Middle frontal gyrus (tissue), 1 donor: ENCODE measurements at regions not wholly inside any gene's neighbourhood (a gene's known extent, or its start where the extent isn't known, plus 50 kb on each side); places are given as distances from the start of the nearest gene placed in this dataset.
"Not testable (repeated sequence)": the region's sequence is repeated elsewhere in the genome, so short reads cannot be mapped to it uniquely, and the experiment has no call there.

Experiments used
- DNase-seq: peaks from one replicate; pipeline ENCODE4 v3.0.0-alpha.2; 2015; ENCODE audit warnings: low spot score; ENCODE audit errors: extremely low spot score

GRCh38 chr13:90027409-90027808 is 1320.1 kb upstream of the MIR17HG start:
- DNase-seq = no peak

GRCh38 chr13:90032313-90032712 is 1315.2 kb upstream of the MIR17HG start:
- DNase-seq = no peak

GRCh38 chr13:90032841-90033493 is 1314.5 kb upstream of the MIR17HG start:
- DNase-seq = no peak

GRCh38 chr13:90039516-90039915 is 1308.0 kb upstream of the MIR17HG start:
- no peak for DNase-seq

DNA sequence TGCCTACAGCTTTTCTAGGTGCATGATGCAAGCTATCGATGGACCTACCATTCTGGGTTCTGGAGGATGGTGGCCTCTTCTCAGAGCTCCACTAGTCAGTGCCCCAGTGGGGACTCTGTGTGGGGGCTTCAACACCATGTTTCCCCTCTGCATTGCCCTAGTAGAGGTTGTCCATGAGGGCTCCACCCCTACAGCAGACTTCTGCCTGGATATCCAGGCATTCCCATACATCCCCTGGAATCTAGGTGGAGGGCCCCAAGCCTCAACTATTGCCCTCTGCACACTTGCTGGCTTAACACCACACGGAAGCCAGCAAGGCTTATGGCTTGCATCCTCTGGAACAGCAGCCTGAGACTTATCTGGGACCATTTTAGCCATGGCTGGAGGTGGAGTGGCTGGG is 1299.9 kb upstream of the MIR17HG start:
- DNase-seq = no peak

DNA sequence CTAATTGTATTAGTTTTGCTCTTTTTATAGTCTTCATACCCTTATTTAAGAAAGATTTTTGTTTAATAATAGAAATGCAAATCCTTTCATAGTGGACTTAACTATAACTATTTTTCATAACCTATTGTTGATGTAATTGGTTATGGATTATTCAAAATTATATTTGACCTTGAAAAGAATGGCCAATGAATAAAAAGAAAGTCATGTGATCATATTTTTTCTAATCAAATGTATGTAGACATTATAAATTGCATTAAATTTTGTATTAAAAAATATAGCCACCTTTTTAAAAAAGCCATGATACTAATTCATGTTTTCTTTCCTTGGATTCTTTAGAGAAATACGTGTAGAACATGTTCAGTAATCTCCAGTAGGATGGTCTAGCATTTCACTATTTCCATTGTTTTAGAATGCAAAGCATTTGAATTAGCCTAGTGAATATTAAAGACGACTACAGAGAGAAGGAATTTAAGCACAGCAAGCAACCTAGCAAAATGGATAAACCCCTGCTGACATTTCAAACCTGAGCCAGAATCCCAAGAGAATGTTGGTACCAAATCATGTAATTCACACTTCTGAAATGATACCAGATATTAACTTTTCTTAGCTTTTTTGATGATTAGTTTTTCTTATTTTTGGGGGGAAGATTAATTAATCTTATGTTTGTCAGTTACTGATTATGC is 1297.4 kb upstream of the MIR17HG start:
- no peak for DNase-seq

GRCh38 chr13:90055121-90055520 is 1292.4 kb upstream of the MIR17HG start:
- no peak for DNase-seq

GRCh38 chr13:90055760-90056159 is 1291.7 kb upstream of the MIR17HG start:
- no peak for DNase-seq

DNA sequence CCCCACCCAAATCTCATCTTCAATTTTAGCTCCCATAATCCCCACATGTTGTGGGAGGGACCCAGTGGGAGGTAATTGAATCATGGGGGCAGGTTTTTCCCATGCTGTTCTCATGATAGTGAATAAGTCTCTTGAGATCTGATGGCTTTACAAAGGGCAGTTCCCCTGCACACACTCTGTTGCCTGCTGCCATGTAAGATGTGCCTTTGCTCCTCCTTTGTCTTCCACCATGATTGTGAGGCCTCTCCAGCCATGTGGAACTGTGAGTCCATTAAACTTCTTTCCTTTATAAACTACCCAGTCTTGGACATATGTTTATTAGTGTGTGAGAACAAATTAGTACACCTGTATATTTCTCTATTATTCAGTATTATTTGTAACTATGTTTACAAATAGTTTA is 1283.3 kb upstream of the MIR17HG start:
- DNase-seq = not testable (repeated sequence)

- DNase-seq = no peak
Observed at GRCh38 chr13:90068658-90069057, 1278.8 kb upstream of the MIR17HG start.

- no peak for DNase-seq
Observed at GRCh38 chr13:90070362-90070761, 1277.1 kb upstream of the MIR17HG start.

GRCh38 chr13:90070837-90071525 is 1276.5 kb upstream of the MIR17HG start:
- DNase-seq = no peak

GRCh38 chr13:90084684-90085290 is 1262.7 kb upstream of the MIR17HG start:
- no peak for DNase-seq

DNA sequence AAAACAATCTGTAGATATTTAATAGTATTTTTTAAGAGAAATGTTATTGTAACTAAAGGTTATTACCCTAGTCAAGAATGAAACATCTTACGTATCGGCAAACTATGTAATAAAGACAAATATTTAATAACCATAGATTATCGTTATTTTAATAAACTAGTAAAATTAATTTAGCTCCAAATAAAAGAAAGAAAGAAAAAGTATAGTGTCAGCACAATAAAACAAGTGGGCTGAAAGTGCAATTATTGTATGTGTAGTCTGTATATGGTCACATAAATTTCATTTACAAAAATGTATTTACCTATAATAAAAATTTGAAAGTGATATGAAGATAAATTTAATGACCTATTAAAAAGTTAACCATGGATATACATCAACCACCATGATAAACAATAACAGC is 1258.4 kb upstream of the MIR17HG start:
- DNase-seq = no peak

GRCh38 chr13:90091611-90092010 is 1255.9 kb upstream of the MIR17HG start:
- DNase-seq = no peak

DNA sequence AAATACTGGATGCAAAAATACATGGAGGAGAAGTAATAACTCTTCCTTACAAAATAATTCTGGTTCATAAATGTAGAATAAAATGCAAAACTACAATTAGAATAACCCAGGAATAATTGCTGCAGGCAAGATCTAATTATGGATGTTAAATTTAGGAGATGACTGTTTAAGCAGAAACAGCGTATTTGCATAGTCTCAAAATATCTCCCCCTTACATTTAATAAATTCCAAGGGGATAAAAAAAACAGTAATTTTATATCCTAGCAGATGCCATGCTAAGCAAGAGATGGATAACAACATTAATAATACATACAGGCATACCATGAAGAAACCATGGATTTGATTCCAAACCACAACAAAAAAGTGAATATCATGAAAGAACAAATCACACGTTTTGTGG is 1253.1 kb upstream of the MIR17HG start:
- DNase-seq = no peak

DNA sequence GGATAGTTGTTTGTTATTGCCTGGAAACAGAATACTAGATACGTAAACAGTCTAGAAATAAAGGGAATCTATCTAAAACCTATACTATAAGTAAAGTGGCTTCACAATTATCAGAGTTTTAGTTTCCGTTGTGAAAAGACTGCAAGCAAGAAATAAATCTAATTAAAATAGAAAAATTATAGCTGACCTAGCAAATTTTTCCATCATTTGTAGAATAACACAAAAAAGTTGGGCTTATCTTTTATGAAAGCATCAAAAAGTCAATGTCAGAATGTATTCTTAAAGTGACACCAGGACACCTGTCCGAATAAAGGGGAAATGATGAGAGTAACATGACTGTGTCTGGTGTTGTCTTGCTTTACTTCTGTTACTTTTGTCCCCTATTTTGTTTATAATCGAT is 1248.9 kb upstream of the MIR17HG start:
- DNase-seq = no peak

GRCh38 chr13:90099847-90100246 is 1247.6 kb upstream of the MIR17HG start:
- DNase-seq = no peak

DNA sequence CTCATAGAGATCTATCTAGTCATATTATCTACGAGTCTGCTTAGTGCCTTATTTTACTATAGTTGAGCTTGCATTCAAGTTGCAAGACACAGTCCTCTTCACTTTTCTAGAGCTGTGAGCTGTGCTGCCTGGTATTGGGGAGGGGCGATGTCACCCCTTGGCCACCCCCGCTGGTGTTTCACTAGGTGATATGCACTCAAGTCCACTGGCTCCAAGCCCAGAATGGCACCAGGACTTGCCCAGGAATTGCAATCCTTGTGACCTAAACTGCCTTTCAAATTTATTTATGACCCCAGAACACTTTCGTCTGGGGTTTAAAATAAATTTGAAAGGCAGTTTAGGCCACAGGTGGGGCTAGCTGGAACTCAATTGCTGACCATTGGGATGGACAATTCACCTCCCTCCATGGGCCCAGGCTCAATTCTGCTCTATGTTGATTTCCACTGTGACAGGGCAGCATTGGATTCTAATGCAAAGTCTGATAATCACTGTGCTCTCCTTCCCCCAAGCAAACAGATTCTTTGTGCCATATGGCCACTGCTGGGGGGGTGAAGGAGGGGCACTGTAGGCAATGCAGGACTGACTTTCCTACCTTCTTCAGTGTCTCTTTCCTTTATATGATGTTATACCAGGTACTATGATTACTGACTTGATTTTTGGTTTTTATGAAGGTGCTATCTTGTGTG is 1244.2 kb upstream of the MIR17HG start:
- DNase-seq = no peak

GRCh38 chr13:90104764-90105163 is 1242.7 kb upstream of the MIR17HG start:
- DNase-seq = no peak

DNA sequence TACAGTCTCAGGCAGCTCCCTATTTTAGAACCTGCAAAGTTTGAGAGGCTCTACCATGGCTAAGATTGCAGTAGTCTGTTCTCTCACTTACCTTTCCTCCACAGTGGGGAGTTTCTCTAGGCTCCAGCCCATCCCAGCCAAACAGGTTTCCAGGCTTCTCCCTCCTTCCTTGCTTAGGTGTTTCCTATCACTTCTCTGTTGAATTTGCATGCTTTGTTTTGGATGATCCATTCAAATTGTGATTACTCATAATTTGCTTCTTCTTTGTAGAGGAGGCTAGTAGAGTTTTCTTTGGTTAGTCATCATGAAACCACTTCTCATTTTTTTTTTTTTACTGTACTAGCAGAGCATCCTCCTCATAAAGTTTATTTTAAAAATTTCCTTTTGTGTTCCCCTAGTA is 1242.2 kb upstream of the MIR17HG start:
- DNase-seq = no peak
